Caco-2 (cell line): ENCODE measurements at regions not wholly inside any gene's neighbourhood (a gene's known extent, or its start where the extent isn't known, plus 50 kb on each side); places are given as distances from the start of the nearest gene placed in this dataset.

Experiments
- BruUV-seq: library from RNA; stranded (reverse); fragments of 400-500 nt; replicated peaks from 2 replicates; lab custom pipeline; 2021; lab: Mats Ljungman, UMichigan
- CTCF ChIA-PET: fragments of 300-600 bp; sonication (Branson Sonifier 250); formaldehyde crosslinking; loops from one replicate; lab custom pipeline; 2022; ENCODE audit warnings: antibody characterized with exemption; lab: Charles Lee
- POLR2A ChIA-PET: fragments of 300-600 bp; sonication (Branson Sonifier 250); formaldehyde crosslinking; loops from one replicate; lab custom pipeline; 2022; ENCODE audit warnings: antibody characterized with exemption; lab: Charles Lee
- DNase-seq, 2 experiments: peaks; one replicate each; pipeline versions ENCODE4 v3.0.0 to v3.0.0-alpha.2; 2020 to 2022
- H3K27me3 ChIP-seq: replicated peaks from 2 replicates; pipeline ENCODE4 v1.6.0; 2011; ENCODE audit warnings: low read length; ENCODE audit not compliant: control insufficient read depth, insufficient read depth
- H3K36me3 ChIP-seq: 2 replicates; pipeline ENCODE4 v1.5.1; 2011; ENCODE audit warnings: low read length; ENCODE audit not compliant: control insufficient read depth, insufficient read depth
- H3K4me1 ChIP-seq: fragments of 250-450 bp; sonication (Bioruptor Pico); 2 replicates; pipeline ENCODE4 v1.5.1; 2020; ENCODE audit warnings: mild to moderate bottlenecking
- H3K4me3 ChIP-seq: 2 replicates; pipeline ENCODE4 v1.5.1; 2011; ENCODE audit warnings: low read depth, mild to moderate bottlenecking, control low read depth, low read length
- H3K9me3 ChIP-seq: fragments of 250-450 bp; sonication (Bioruptor Pico); 2 replicates; pipeline ENCODE4 v1.5.1; 2020; ENCODE audit warnings: mild to moderate bottlenecking, moderate library complexity
- H3K27ac Mint-ChIP-seq: one replicate; pipeline ENCODE4 v1.8.0; 2022; ENCODE audit warnings: mixed read lengths; ENCODE audit not compliant: unreplicated experiment
- H3K27me3 Mint-ChIP-seq: one replicate; pipeline ENCODE4 v1.8.0; 2022; ENCODE audit warnings: mixed read lengths; ENCODE audit not compliant: insufficient read depth, unreplicated experiment
- H3K36me3 Mint-ChIP-seq: one replicate; pipeline ENCODE4 v1.8.0; 2022; ENCODE audit warnings: mild to moderate bottlenecking, mixed read lengths; ENCODE audit not compliant: insufficient read depth, unreplicated experiment
- H3K4me1 Mint-ChIP-seq: one replicate; pipeline ENCODE4 v1.8.0; 2022; ENCODE audit warnings: low read depth, mixed read lengths; ENCODE audit not compliant: unreplicated experiment
- H3K4me3 Mint-ChIP-seq: one replicate; pipeline ENCODE4 v1.8.0; 2022; ENCODE audit warnings: mild to moderate bottlenecking, moderate library complexity, mixed read lengths; ENCODE audit not compliant: unreplicated experiment
- H3K9me3 Mint-ChIP-seq: one replicate; pipeline ENCODE4 v1.8.0; 2022; ENCODE audit warnings: mixed read lengths; ENCODE audit not compliant: unreplicated experiment
- CTCF ChIP-seq, 2 experiments: fragments of 200-600 bp in 1 of 2; IDR thresholded peaks; 1 replicate in 1 of 2; 2 replicates in 1 of 2; pipeline versions ENCODE4 v1.5.1 to v1.8.0; 2011 to 2022; ENCODE audit warnings: antibody characterized with exemption in 1 of 2, control low read depth in 1 of 2, inconsistent platforms in 1 of 2, low read depth in 1 of 2, low read length in 1 of 2, mild to moderate bottlenecking in 1 of 2, moderate library complexity in 1 of 2; ENCODE audit not compliant: insufficient read depth in 1 of 2, severe bottlenecking in 1 of 2, unreplicated experiment in 1 of 2
- intact Hi-C: fragments of 100-400 bp; cut with micrococcal nuclease; formaldehyde crosslinking; loops from one replicate; pipeline ENCODE4 v1.10.0; 2022; ENCODE audit not compliant: unreplicated experiment

GRCh38 chr1:228904222-228904621 is 168.9 kb downstream of the RHOU start:
- no peaks in the 10 kb centered on the region for H3K27me3 ChIP-seq
- intact Hi-C loops = no loop called here
- CTCF ChIA-PET = no interaction called here

GRCh38 chr1:228905701-228906101 is 170.4 kb downstream of the RHOU start:
- Mint-ChIP-seq H3K4me3 (no peak overlapping the region), H3K27me3 (no peaks in the 10 kb centered on the region), H3K4me1 (peaks cover 6% of the 10 kb centered on the region), H3K36me3 (no peaks in the 10 kb centered on the region), H3K9me3 (no peaks in the 10 kb centered on the region), H3K27ac (no peak overlapping the region)
- ChIA-PET CTCF (no interaction called here), POLR2A (interaction anchor here (1.0 kb wide), 2 partner anchors 59 to 170 kb away, joined by 3 read pairs; partner anchors contain the start of gene RHOU)
- intact Hi-C loops = no loop called here
- DNase-seq = peak in 1 of 2 experiments; percentile 22
- no peaks in the 10 kb centered on the region for H3K27me3 ChIP-seq
- no peaks in the 10 kb centered on the region for H3K36me3 ChIP-seq
- BruUV-seq = no TSS peak
- H3K9me3 ChIP-seq = no peaks in the 10 kb centered on the region
- no peak for TF ChIP-seq CTCF (IDR thresholded peaks at IDR 0.05; ENCODE audit: insufficient read depth in 1 of 2, low read depth in 1 of 2, low read length in 1 of 2, severe bottlenecking in 1 of 2, unreplicated experiment in 1 of 2)
- H3K4me3 ChIP-seq = no peak overlapping the region
- H3K4me1 ChIP-seq = peaks cover 4% of the 10 kb centered on the region; the same call in 1 of the 2 replicates

More at GRCh38 chr1:228904222-228904621, 168.9 kb downstream of the RHOU start:
- TF ChIP-seq CTCF (IDR thresholded peaks at IDR 0.05; ENCODE audit: insufficient read depth in 1 of 2, low read depth in 1 of 2, low read length in 1 of 2, severe bottlenecking in 1 of 2, unreplicated experiment in 1 of 2) = no peak
- Mint-ChIP-seq H3K36me3 (no peaks in the 10 kb centered on the region), H3K27ac (no peak overlapping the region), H3K4me1 (peaks cover 6% of the 10 kb centered on the region), H3K4me3 (no peak overlapping the region), H3K9me3 (no peaks in the 10 kb centered on the region), H3K27me3 (no peaks in the 10 kb centered on the region)
- H3K4me3 ChIP-seq = no peak overlapping the region
- no peak for DNase-seq
- no peaks in the 10 kb centered on the region for H3K36me3 ChIP-seq
- no peaks in the 10 kb centered on the region for H3K9me3 ChIP-seq
- H3K4me1 ChIP-seq = peaks cover 4% of the 10 kb centered on the region; the same call in 1 of the 2 replicates
- POLR2A ChIA-PET = no interaction called here
- BruUV-seq = no TSS peak

- H3K4me1 ChIP-seq = peaks cover 4% of the 10 kb centered on the region; the same call in 1 of the 2 replicates
- Mint-ChIP-seq H3K9me3 (no peaks in the 10 kb centered on the region), H3K27ac (no peak overlapping the region), H3K4me1 (peaks cover 6% of the 10 kb centered on the region), H3K36me3 (no peaks in the 10 kb centered on the region), H3K27me3 (no peaks in the 10 kb centered on the region), H3K4me3 (no peak overlapping the region)
- intact Hi-C loops = no loop called here
- no peak overlapping the region for H3K4me3 ChIP-seq
- H3K27me3 ChIP-seq = no peaks in the 10 kb centered on the region
- BruUV-seq = no TSS peak
- TF ChIP-seq CTCF (IDR thresholded peaks at IDR 0.05; ENCODE audit: insufficient read depth in 1 of 2, low read depth in 1 of 2, low read length in 1 of 2, severe bottlenecking in 1 of 2, unreplicated experiment in 1 of 2) = no peak
- CTCF ChIA-PET = no interaction called here
- no peaks in the 10 kb centered on the region for H3K36me3 ChIP-seq
- POLR2A ChIA-PET = interaction anchor here (1.0 kb wide), 2 partner anchors 58 to 171 kb away, joined by 3 read pairs; partner anchors contain the start of gene RHOU
- DNase-seq = no peak
- H3K9me3 ChIP-seq = no peaks in the 10 kb centered on the region
Measured at GRCh38 chr1:228906223-228906860, 171.1 kb downstream of the RHOU start.
